GM06990 (cell line): ENCODE measurements at regions not wholly inside any gene's neighbourhood (a gene's known extent, or its start where the extent isn't known, plus 50 kb on each side); places are given as distances from the start of the nearest gene placed in this dataset.

ENCODE experiments used
- DNase-seq: peaks from one replicate; pipeline ENCODE4 v3.0.0-alpha.2; 2011; ENCODE audit not compliant: insufficient read length; ENCODE audit errors: extremely low read depth
- H3K27me3 ChIP-seq: replicated peaks from 2 replicates; pipeline ENCODE4 v1.6.0; 2011; ENCODE audit warnings: low read length; ENCODE audit not compliant: control insufficient read depth, insufficient read depth
- H3K36me3 ChIP-seq: 2 replicates; pipeline ENCODE4 v1.5.1; 2011; ENCODE audit warnings: low read length; ENCODE audit not compliant: control insufficient read depth, insufficient read depth
- H3K4me3 ChIP-seq: replicated peaks from 2 replicates; pipeline ENCODE4 v1.5.1; 2011; ENCODE audit warnings: low read depth, mild to moderate bottlenecking, control low read depth, low read length
- TF ChIP-seq, protein P1 (sequence below): IDR thresholded peaks from 2 replicates; pipeline ENCODE4 v1.5.1; 2011; ENCODE audit warnings: low read length, control low read depth, mild to moderate bottlenecking, inconsistent platforms; ENCODE audit not compliant: insufficient read depth, poor library complexity, severe bottlenecking

DNA sequence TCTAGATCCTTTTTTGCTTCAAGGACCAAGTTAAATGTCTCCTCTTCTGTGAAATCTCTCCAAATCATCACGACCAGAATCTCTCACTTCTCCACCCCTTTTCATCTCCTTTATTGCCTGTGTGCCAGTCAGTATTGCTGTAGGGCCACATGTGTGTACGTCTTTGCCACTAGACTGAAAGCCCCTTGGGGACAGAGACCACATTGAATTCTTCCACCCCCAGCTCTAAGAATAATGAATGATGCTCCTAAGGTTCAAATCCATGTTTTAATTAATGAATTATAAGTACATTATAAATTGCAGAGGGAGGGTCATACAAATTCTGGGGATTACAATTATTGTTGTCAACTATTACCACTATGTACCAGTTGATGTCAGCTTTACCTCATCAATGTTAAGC, 343.8 kb downstream of the USP25 start:
- no peak for DNase-seq
- Histone ChIP-seq H3K36me3 (no peaks in the 10 kb centered on the region), H3K27me3 (no peaks in the 10 kb centered on the region), H3K4me3 (no peak overlapping the region)
- TF ChIP-seq, protein P1, sequence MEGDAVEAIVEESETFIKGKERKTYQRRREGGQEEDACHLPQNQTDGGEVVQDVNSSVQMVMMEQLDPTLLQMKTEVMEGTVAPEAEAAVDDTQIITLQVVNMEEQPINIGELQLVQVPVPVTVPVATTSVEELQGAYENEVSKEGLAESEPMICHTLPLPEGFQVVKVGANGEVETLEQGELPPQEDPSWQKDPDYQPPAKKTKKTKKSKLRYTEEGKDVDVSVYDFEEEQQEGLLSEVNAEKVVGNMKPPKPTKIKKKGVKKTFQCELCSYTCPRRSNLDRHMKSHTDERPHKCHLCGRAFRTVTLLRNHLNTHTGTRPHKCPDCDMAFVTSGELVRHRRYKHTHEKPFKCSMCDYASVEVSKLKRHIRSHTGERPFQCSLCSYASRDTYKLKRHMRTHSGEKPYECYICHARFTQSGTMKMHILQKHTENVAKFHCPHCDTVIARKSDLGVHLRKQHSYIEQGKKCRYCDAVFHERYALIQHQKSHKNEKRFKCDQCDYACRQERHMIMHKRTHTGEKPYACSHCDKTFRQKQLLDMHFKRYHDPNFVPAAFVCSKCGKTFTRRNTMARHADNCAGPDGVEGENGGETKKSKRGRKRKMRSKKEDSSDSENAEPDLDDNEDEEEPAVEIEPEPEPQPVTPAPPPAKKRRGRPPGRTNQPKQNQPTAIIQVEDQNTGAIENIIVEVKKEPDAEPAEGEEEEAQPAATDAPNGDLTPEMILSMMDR = no peak

DNA sequence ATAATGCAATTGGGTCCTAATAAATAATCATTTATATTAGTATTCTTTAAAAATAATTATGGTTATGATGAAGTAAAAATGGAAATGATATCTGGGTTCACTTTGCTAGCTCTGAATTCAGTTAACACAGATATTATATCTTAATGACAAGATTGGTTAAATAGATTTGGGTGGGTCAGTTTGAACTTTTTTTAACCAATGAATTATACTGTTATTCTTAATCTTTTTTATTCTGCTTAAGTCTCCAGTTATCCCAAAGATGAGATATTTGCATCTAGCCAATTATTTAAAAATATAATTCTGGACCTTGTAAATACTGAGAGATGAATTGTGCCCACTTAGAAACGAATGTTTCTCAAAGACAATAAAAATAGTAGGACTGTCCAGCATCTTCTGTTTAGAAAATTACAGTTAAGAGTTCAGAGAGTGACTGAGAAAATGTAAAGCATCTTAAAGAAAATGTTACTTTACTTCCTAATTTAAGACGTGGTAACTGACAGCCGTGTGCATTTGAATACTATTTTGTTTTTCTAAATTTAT, 345.2 kb downstream of the USP25 start:
- Histone ChIP-seq H3K27me3 (no peaks in the 10 kb centered on the region), H3K36me3 (no peaks in the 10 kb centered on the region), H3K4me3 (no peak overlapping the region)
- TF ChIP-seq, protein P1 = no peak
- no peak for DNase-seq

DNA sequence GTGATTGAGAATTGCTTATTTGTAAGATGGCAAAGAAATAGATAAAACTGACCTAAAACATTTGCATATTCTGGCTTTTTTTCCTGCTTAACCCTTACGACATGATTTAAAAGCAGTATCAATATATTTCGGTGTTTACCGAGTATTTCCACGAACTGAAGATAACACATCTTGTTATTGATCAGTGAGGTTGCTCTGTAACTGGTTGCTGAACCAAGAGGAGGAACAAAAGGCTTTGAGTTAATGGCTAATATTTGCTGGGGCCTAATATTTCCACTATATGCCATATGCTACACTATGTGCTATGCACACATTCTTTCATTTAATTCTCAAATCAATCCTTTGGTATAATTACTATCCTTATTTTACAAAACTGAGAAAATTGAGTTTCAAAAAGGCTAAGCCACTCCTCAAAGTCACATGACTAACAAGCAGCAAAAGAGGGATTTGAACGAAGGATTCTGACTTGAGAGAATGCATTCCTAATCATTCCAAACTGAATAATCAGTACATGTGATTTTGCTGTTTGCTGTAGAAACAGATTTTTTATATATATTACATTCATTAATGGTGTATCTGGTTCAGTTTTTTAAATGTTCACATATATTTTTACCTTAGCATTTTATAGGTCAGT, 346.0 kb downstream of the USP25 start:
- no peak for DNase-seq
- H3K36me3 ChIP-seq = no peaks in the 10 kb centered on the region
- no peaks in the 10 kb centered on the region for H3K27me3 ChIP-seq
- no peak overlapping the region for H3K4me3 ChIP-seq
- TF ChIP-seq, protein P1 = no peak

DNA sequence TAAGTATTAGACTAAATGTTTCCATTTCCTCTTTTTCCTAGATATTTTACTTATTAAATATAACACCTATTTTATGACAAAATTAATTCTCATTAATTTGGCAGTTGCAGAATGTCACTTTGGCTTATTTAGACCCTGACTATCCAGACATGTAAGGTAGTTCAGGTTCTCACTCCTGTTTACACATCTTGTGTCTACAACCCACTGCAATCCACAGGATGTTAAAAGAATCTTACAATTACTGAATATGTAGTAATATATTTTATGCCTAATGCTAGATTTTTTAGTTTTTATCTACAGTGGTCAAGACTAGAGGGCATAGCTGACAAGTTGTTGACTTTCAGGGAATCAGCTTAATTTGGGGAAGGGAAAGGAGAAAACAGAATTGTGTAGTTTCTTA, 346.7 kb downstream of the USP25 start:
- Histone ChIP-seq H3K4me3 (no peak overlapping the region), H3K27me3 (no peaks in the 10 kb centered on the region), H3K36me3 (no peaks in the 10 kb centered on the region)
- TF ChIP-seq, protein P1 = no peak
- DNase-seq = no peak

DNA sequence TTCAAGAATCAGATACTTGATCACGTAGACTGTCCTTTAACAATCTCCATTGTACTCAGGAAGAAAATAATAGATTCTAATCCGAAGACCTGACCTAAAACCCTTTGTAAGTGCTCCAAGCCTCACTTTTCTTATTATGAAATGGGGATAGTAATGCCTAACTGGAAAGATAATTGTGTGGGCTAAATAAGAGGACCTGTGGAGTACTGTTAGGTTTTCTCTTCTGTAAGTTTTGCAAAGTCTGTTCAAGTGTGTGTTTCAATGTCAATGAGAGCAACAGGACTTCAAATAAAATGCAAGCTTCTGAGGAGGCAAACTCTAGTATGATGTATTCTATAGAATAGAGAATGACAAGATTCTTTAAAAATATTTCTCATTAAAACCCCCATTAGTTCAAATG, 348.6 kb downstream of the USP25 start:
- no peak for DNase-seq
- TF ChIP-seq, protein P1 = no peak
- H3K4me3 ChIP-seq = no peak overlapping the region
- no peaks in the 10 kb centered on the region for H3K27me3 ChIP-seq
- H3K36me3 ChIP-seq = no peaks in the 10 kb centered on the region

DNA sequence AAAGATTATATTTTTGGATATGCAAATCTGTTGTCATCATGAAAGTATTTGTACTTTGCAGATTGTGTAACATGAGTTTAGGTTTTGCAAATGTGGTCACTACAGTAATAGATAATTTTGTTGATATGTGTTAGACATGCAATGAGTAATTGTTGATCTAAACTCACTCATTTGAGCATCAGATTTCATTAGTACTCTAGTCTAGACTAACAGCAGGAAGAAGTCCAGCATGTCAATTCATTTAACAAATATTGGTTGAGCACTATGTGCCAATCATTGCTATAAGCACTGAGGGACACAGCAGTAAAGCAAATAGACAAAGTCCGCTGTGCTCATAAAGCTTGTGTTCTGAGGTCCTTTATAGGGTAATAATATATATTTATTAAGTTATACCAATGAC, 350.0 kb downstream of the USP25 start:
- TF ChIP-seq, protein P1 = no peak
- Histone ChIP-seq H3K4me3 (no peak overlapping the region), H3K36me3 (no peaks in the 10 kb centered on the region), H3K27me3 (no peaks in the 10 kb centered on the region)
- no peak for DNase-seq
